HepG2 (cell line): ENCODE measurements at regions not wholly inside any gene's neighbourhood (a gene's known extent, or its start where the extent isn't known, plus 50 kb on each side); places are given as distances from the start of the nearest gene placed in this dataset.

Experiments used
- ATAC-seq: fragments of 200-7000 bp; cut with Tn5 transposase; 3 replicates; pipeline ENCODE4 v1.9.1; 2020; ENCODE audit warnings: mild to moderate bottlenecking, moderate library complexity
- BruUV-seq: library from RNA; stranded (reverse); fragments of 400-500 nt; replicated peaks from 2 replicates; lab custom pipeline; 2021; lab: Mats Ljungman, UMichigan
- CTCF ChIA-PET: fragments of 300-600 bp; formaldehyde crosslinking; extraction: SDS; loops from one replicate; lab custom pipeline; 2021; ENCODE audit warnings: low total read pairs, inconsistent platforms, low intra/inter-chr PET ratio; lab: Yijun Ruan, JAX
- POLR2A ChIA-PET: fragments of 350-600 bp; sonication (Branson Sonifier 250); formaldehyde crosslinking; loops from one replicate; lab custom pipeline; 2020; ENCODE audit warnings: antibody characterized with exemption, inconsistent platforms; lab: Yijun Ruan, JAX
- DNase-seq: peaks from one replicate; pipeline ENCODE4 v3.0.0-alpha.2; 2015; ENCODE audit warnings: low spot score
- FAIRE-seq: peaks from 3 replicates; lab custom pipeline; 2011; peaks lifted over from hg19 to GRCh38; lab: Jason Lieb, UNC
- H2AFZ ChIP-seq: one replicate; pipeline ENCODE4 v1.6.1; 2011; ENCODE audit warnings: low read length, inconsistent platforms
- H3K27ac ChIP-seq: fragments of 300-600 bp; 3 replicates; pipeline ENCODE4 v1.8.0; 2011; ENCODE audit warnings: mixed run types, mild to moderate bottlenecking, mixed read lengths, low read length, inconsistent platforms; ENCODE audit not compliant: insufficient read depth; ENCODE audit errors: extremely low read length
- H3K27me3 ChIP-seq, 2 experiments: fragments of 200-600 bp in 1 of 2; 2 replicates in 1 of 2; 3 replicates in 1 of 2; pipeline versions ENCODE4 v1.6.0 to v1.8.0; 2011; ENCODE audit warnings: low read length in 2 of 2, mild to moderate bottlenecking in 2 of 2, moderate library complexity in 2 of 2, inconsistent platforms in 1 of 2; ENCODE audit not compliant: insufficient read depth in 2 of 2, control insufficient read depth in 1 of 2
- H3K36me3 ChIP-seq, 2 experiments: fragments of 200-600 bp in 1 of 2; replicated peaks in 1 of 2; 2 replicates in 1 of 2; 3 replicates in 1 of 2; pipeline versions ENCODE4 v1.5.1 to v1.8.0; 2011; ENCODE audit warnings: low read length in 2 of 2, inconsistent platforms in 1 of 2; ENCODE audit not compliant: insufficient read depth in 2 of 2, control insufficient read depth in 1 of 2
- H3K4me1 ChIP-seq: 2 replicates; pipeline ENCODE4 v1.5.1; 2012; ENCODE audit warnings: low read length, inconsistent platforms; ENCODE audit not compliant: insufficient read depth
- H3K4me2 ChIP-seq: 2 replicates; pipeline ENCODE4 v1.6.0; 2011; ENCODE audit warnings: low read depth, low read length, inconsistent platforms
- H3K4me3 ChIP-seq, 3 experiments: fragments of 200-600 bp in 1 of 3; sonication (generic), shearing (Covaris generic) in 1 of 3; replicated peaks in 1 of 3; 2 replicates each; pipeline ENCODE4 v1.5.1; 2011 to 2016; ENCODE audit warnings: low read length in 3 of 3, inconsistent platforms in 2 of 3, low read depth in 2 of 3, mild to moderate bottlenecking in 2 of 3, control low read depth in 1 of 3, mixed read lengths in 1 of 3; ENCODE audit not compliant: insufficient read depth in 1 of 3
- H3K79me2 ChIP-seq: one replicate; pipeline ENCODE4 v1.6.1; 2011; ENCODE audit warnings: low read length, inconsistent platforms; ENCODE audit not compliant: insufficient read depth
- H3K9ac ChIP-seq: 2 replicates; pipeline ENCODE4 v1.6.0; 2011; ENCODE audit warnings: mild to moderate bottlenecking, low read depth, low read length, inconsistent platforms; ENCODE audit not compliant: insufficient read depth
- H3K9me3 ChIP-seq: 2 replicates; pipeline ENCODE4 v1.5.1; 2012; ENCODE audit warnings: mild to moderate bottlenecking, low read length
- H4K20me1 ChIP-seq: 2 replicates; pipeline ENCODE4 v1.6.0; 2011; ENCODE audit warnings: inconsistent platforms, mild to moderate bottlenecking, low read length, moderate library complexity; ENCODE audit not compliant: insufficient read depth
- CTCF ChIP-seq: sonication (generic); formaldehyde crosslinking; IDR thresholded peaks from 2 replicates; pipeline ENCODE4 v1.5.0; 2020; ENCODE audit warnings: mild to moderate bottlenecking, missing genetic modification reagents, moderate library complexity
- EHMT2 ChIP-seq: fragments of 200-600 bp; sonication (generic); IDR thresholded peaks from 2 replicates; pipeline ENCODE4 v1.7.0; 2017; ENCODE audit warnings: antibody characterized with exemption, low read depth, low read length, borderline replicate concordance
- FOXK2 ChIP-seq: fragments of 450-650 bp; IDR thresholded peaks from 2 replicates; pipeline ENCODE4 v1.6.1; 2016
- IKZF4 ChIP-seq: sonication (generic); formaldehyde crosslinking; IDR thresholded peaks from 2 replicates; pipeline ENCODE4 v1.5.1; 2020; ENCODE audit warnings: borderline replicate concordance, mild to moderate bottlenecking, low read depth, missing genetic modification reagents; ENCODE audit errors: not compliant biosample characterization
- KMT2B ChIP-seq: IDR thresholded peaks from 2 replicates; pipeline ENCODE4 v1.6.1; 2016; ENCODE audit warnings: missing genetic modification reagents, missing compliant biosample characterization
- MIXL1 ChIP-seq: IDR thresholded peaks from 2 replicates; pipeline ENCODE4 v1.6.1; 2016
- RBM22 ChIP-seq: fragments of 200-400 bp; formaldehyde crosslinking; optimal IDR thresholded peaks from 2 replicates; pipeline ENCODE3; 2017; ENCODE audit warnings: mild to moderate bottlenecking, low read length, moderate library complexity
- SMC3 ChIP-seq: IDR thresholded peaks from 2 replicates; pipeline ENCODE4 v1.6.1; 2011; ENCODE audit warnings: low read length, improper control_type of control experiment
- TCF7 ChIP-seq: sonication (generic); IDR thresholded peaks from 2 replicates; pipeline ENCODE4 v1.6.1; 2016; ENCODE audit warnings: antibody characterized with exemption, low read depth
- ZFP36 ChIP-seq: fragments of 150-350 bp; IDR thresholded peaks from 2 replicates; pipeline ENCODE4 v1.6.1; 2018; ENCODE audit warnings: borderline replicate concordance, low read length, low read depth; ENCODE audit not compliant: partially characterized antibody
- ZFP36L1 ChIP-seq: sonication (generic); formaldehyde crosslinking; IDR thresholded peaks from 2 replicates; pipeline ENCODE4 v1.8.0; 2022; ENCODE audit warnings: mild to moderate bottlenecking, missing genetic modification reagents, moderate library complexity
- ZFP37 ChIP-seq: sonication (generic); formaldehyde crosslinking; IDR thresholded peaks from 2 replicates; pipeline ENCODE4 v1.4.0; 2020; ENCODE audit warnings: missing genetic modification reagents, borderline replicate concordance
- ZNF180 ChIP-seq: sonication (generic); formaldehyde crosslinking; IDR thresholded peaks from 2 replicates; pipeline ENCODE4 v1.4.0; 2020; ENCODE audit warnings: low read depth, missing genetic modification reagents, borderline replicate concordance
- ZNF468 ChIP-seq: sonication (generic); formaldehyde crosslinking; IDR thresholded peaks from 2 replicates; pipeline ENCODE4 v1.8.0; 2022; ENCODE audit warnings: mild to moderate bottlenecking, moderate library complexity, missing genetic modification reagents
- ZSCAN25 ChIP-seq: sonication (generic); formaldehyde crosslinking; IDR thresholded peaks from 2 replicates; pipeline ENCODE4 v1.8.0; 2022; ENCODE audit warnings: mild to moderate bottlenecking, missing genetic modification reagents
- in situ Hi-C: cut with HindIII; loops from 2 replicates; pipeline ENCODE4 v1.10.0; 2017; ENCODE audit warnings: low pct_unique_long_range_greater_than_20kb; ENCODE audit not compliant: extremely low pct_ligation_motif_present
- intact Hi-C: fragments of 100-400 bp; cut with micrococcal nuclease; formaldehyde crosslinking; loops from one replicate; pipeline ENCODE4 v1.10.0; 2022; ENCODE audit not compliant: unreplicated experiment

GRCh38 chr2:185279999-185280398 lies 458.6 kb upstream of the FSIP2 start (continued):
- TF ChIP-seq CTCF (CRISPR knock-in tag) (peak; percentile 44), MIXL1 (CRISPR knock-in tag) (0 out of 2 replicates have a peak, but pooled peaks have one; percentile 17), ZFP37 (CRISPR knock-in tag) (no peak), IKZF4 (CRISPR knock-in tag) (no peak), TCF7 (no peak), ZFP36 (no peak), RBM22 (no peak), SMC3 (peak; percentile 28; the same call in 1 of the 2 replicates)

- no peak overlapping the region for H3K4me2 ChIP-seq
- CTCF ChIA-PET, result no interaction called here
- H3K4me3 ChIP-seq, result no peak overlapping the region
- H3K27me3 ChIP-seq, result no peaks in the 10 kb centered on the region
- in situ Hi-C loops (loop anchor here (25.0 kb wide), 1 partner anchor 1178 kb away; no protein-coding TSS in a partner anchor), intact Hi-C loops (no loop called here)
- H3K4me1 ChIP-seq, result peaks cover 2% of the 10 kb centered on the region
- no peak overlapping the region for H3K27ac ChIP-seq
- ATAC-seq, result no peak
- TF ChIP-seq ZSCAN25 (no peak), ZNF468 (CRISPR knock-in tag) (no peak), FOXK2 (no peak), ZFP36L1 (CRISPR knock-in tag) (no peak), ZNF180 (CRISPR knock-in tag) (no peak), KMT2B (CRISPR knock-in tag) (no peak), EHMT2 (no peak)
- H4K20me1 ChIP-seq, result no peaks in the 10 kb centered on the region
- POLR2A ChIA-PET, result no interaction called here
- no peak overlapping the region for H2AFZ ChIP-seq
- no peak overlapping the region for H3K9ac ChIP-seq
- no TSS peak for BruUV-seq
- no peaks in the 10 kb centered on the region for H3K36me3 ChIP-seq
- no peaks in the 10 kb centered on the region for H3K79me2 ChIP-seq
- no peak for FAIRE-seq
- DNase-seq, result no peak
- no peaks in the 10 kb centered on the region for H3K9me3 ChIP-seq
Observed at GRCh38 chr2:185284696-185285095, 453.9 kb upstream of the FSIP2 start.
